NCI-H2107 (cell line): ENCODE measurements at regions not wholly inside any gene's neighbourhood (a gene's known extent, or its start where the extent isn't known, plus 50 kb on each side); places are given as distances from the start of the nearest gene placed in this dataset.

ENCODE experiments used
- DNase-seq: peaks from one replicate; lab custom pipeline; 2025; lab: John Stamatoyannopoulos, UW

- no peak for DNase-seq
Measured at GRCh38 chr2:4255491-4255890, 552.1 kb downstream of the DCDC2C start.

- DNase-seq: no peak
Measured at GRCh38 chr2:4256351-4256750, 553.0 kb downstream of the DCDC2C start.

GRCh38 chr2:4258563-4258962 lies 555.2 kb downstream of the DCDC2C start:
- DNase-seq: no peak

DNA sequence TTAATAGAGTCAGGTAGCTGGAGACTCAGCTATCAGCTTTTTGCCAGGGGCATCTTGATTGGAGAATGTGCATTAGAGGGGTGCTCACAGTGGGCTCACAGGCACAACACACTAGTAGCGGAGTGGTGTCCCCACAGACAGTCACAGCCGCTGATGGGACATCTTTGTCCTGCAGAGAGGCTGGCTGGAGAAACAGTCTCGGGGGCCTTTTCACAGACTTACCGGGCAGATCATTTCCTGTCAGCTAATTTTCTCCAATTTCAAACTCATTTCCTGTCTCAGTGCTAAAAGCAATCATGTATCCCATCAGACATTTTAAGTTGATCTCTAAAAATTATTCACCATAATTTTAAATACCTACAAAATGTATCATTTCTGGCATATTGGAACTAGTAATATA lies 562.6 kb downstream of the DCDC2C start:
- no peak for DNase-seq

- no peak for DNase-seq
Measured at GRCh38 chr2:4269885-4270284, 566.5 kb downstream of the DCDC2C start.

DNA sequence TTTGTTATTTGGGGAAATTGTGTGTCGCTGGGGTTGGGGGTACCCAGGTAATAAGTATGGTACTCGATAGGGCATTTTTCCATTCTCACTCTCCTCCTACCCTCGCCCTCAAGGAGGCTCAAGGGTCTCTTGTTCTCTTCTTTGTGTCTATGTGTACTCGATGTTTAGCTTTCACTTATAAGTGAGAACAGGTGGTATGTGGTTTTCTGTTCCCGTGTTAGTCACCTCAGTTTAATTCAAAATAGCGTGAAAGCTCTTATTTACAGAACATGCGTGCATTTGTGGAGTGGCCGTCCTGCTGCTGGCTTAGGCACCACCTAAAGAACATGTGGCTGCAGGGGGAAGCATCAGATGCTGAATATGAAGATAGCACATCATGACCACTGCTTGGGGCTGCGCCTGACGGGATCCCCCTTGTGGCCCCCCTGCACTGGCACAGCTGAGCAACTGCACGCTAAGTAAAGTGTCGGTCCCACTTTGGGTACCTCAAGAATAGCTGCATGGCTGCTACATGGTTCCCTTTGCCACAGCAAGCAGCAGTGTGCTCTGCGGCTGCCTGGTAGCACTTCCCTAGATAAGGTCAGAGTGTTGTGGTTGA lies 569.0 kb downstream of the DCDC2C start:
- DNase-seq: peak; percentile 63

GRCh38 chr2:4278392-4278791 lies 575.0 kb downstream of the DCDC2C start:
- DNase-seq: no peak

DNA sequence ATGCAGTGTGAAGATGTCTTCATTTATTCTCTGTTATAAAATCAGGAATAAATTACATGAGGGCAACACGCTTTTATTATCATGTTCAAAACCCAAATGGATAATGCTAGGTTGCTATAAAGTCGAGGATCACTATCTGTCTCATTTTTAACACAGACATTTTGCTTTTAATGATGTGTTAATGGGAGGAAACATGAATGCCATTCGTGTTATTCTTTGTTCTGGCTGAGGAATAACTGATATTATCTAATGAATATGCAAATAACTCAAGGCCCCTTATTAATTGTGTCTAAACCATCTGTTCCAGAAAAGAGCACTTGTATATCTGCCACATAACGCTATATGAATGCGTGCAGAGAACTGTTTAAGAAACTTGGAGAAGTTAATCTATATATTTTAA lies 576.1 kb downstream of the DCDC2C start:
- DNase-seq: no peak

DNA sequence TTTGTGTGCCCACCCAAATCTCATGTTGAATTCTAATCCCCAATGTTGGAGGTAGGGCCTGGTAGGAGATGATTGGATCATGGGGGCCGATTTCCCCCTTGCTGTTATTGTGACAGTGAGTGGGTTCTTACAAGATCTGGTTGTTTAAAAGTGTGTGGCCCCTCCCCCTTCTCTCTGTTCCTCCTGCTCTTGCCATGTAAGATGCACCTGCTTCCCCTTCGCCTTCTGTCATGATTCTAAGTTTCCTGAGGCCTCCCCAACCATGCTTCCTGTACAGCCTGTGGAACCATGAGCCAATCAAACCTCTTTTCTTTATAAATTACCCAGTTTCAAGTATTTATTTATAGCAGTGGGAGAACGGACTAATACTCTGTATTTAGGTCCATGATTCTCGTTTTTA lies 588.1 kb downstream of the DCDC2C start:
- DNase-seq: no peak

DNA sequence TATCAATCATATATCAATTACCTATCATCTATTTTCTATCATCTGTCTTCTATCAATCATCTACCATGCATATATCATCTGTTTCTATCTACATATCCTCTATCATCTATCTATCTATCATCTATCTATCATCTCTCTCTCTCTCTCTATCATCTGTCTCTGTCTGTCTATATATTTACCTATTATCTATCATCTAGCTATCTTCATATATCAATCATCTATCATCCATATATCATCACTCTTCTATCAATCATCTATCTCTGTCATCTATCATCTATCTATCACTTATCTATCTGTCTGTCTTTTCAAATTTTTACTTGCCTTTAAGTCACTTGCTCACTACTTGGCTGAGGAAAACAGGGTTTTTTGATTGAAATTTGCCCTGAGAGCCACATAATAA lies 592.3 kb downstream of the DCDC2C start:
- no peak for DNase-seq

DNA sequence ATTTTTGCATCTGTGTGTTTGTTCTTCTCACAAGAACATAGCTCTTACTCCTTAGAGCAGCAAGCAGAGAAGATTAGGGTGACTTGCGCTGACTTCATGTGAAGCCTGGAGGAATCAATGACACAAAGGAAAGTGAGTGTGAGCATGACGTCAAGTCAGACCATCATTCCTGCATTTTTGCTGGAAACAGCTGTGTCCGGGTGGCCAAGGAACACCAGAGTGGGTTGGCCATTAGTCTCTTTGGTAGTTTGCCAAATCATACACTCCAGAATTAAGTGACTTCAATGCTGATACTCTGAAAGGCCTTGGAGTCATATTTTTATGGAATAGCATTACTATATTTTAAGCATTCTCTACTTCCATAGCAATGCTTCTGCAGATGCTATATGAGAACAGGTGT lies 597.2 kb downstream of the DCDC2C start:
- no peak for DNase-seq

DNA sequence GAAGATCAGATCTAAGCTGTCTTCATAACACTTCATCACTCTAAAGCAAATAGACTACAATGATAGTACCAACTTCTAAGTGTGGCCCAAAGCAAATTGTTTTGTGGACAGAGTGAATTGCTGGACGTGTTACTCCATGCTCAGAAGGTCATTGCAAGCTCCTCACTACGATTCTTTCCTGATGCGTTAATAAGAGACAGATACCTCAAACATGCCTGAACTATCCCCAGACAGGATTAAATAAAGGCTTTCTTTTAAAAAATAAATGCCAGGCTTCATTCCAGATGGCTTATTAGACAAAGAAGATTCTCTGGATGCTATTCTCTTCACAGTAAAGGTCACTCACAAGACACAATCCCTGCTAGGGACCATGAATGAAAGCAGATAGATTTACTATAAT lies 621.2 kb downstream of the DCDC2C start:
- no peak for DNase-seq

DNA sequence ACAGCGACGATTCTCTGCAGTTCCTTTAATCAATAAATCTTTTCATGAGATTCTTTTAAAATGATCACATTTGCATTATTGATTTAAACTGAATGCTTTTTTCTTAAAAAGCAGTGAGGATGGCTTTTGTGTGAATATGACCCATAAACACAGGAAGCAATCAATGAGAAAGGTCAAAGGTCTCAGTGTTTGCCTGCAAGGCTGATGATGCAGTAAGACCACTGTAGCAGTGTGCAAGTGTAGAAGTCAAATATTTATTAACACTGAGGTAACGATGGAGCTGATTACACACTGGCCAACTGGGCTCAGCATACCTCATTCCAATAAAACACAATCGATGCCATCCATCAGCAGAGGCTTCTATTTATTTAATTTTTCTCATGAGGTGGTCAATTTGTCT lies 633.5 kb downstream of the DCDC2C start:
- no peak for DNase-seq

GRCh38 chr2:4338345-4338744 lies 635.0 kb downstream of the DCDC2C start:
- DNase-seq: no peak

DNA sequence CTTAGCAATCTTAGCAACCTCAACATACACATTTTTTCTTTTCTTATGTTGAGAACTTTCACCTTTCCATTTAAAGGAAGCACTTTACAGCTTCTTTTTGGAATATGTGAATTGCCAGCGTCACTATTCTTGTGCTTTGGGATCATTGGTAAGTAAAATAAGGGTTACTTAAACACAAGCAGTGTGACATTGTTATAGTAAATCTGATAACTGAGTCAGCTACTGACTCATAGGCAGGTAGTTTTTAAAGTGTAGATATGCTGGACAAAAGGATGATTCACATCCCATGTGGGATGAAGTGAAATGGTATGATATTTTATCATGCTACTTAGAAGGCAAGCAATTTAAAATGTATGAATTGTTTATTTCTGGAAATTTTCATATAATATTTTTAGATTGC lies 637.2 kb downstream of the DCDC2C start:
- no peak for DNase-seq

DNA sequence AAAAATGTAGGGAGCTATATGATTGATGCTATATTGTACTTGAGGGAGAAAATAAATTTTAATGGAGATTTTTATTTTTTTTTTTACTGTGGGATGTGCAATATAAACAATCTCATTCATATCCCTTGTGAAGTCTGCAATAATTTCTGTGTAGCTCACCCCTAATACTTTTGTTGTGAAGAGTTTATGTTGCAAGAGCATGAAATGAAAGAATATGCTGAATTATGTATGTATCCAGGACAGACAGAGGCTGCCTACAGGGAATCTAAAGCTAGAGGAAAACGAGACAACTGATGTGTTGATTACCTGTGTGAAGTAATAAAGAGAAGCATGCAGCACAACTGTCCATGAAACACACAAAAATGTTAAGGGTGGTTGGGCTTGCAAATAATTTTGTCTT lies 643.3 kb downstream of the DCDC2C start:
- DNase-seq: no peak

DNA sequence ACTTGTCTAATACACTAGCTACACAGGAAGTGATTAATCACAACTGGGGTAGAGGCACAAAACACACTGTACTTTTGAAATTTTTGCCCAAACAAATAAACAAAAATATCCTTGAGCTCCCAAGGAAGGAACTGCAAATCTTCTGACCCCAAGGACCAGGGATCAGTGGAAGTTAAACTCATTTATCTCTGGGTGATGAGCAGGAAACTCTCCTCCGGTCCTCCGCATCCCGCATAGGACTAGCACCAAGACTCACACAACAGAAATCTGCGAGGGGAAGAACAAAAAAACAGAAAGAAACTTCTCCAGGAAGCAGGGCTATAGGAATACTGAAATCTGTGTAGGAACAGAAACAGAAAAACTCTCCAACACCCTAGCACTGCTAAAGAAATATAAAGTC lies 650.3 kb downstream of the DCDC2C start:
- no peak for DNase-seq

GRCh38 chr2:4354164-4354563 lies 650.8 kb downstream of the DCDC2C start:
- DNase-seq: no peak

DNA sequence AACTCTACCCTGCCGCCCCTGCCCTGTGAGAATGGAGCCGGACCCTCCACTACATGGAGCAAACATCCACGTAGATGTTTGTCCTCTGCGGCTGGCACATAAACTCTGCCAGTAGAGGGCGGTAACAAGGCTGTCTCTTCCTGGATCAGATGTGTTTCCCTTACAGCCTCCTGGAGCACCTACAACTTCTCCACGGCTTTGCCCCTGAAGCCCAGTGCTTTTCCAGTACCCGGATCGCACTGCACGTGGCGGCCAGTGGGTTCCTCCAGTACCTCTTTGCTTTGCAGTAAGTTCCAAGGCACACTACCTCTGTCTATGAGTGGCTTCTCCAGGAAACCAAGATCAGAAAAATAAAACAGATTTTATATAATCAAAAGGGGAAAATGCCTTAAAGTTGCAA lies 651.3 kb downstream of the DCDC2C start:
- no peak for DNase-seq

GRCh38 chr2:4356109-4356508 lies 652.7 kb downstream of the DCDC2C start:
- no peak for DNase-seq

DNA sequence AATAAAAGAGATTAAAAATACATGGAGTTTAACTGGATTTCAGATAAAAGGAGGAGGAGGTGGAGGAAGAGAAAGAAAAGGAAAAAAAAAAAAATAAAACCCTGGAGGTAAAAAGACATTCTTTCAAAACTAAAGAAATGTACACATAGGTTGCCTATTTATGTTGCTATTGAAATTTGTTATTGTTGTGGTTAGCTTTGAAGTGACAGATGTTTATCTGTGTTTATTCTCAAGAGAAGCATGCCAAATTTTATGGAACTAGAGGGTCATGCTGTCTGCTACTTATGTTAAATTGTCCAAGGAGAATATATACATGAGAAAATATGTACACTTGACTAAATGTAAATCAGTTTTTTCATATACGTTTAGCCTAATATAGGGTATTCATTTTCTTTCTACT lies 653.2 kb downstream of the DCDC2C start:
- no peak for DNase-seq

GRCh38 chr2:4357121-4357520 lies 653.7 kb downstream of the DCDC2C start:
- DNase-seq: no peak

DNA sequence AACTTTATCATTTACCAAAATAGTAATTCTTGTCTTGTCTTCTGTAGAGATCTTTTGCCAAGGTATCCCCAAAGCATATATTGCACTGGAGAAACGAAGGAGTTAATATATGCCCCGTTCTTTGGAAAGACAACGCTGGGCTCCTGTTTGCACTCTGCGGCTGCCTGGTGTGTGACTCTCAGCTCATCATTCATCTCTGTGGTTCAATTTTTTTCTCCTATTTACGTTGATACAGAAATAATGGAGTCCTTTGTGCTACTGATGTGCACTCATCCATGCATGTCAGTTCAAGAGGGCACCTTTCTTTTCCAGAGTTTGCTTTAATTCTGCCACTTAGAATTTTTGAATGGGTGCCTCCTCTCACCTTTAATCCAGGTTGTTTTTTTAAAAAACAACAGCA lies 655.5 kb downstream of the DCDC2C start:
- peak; percentile 49 for DNase-seq

GRCh38 chr2:4368907-4369306 lies 665.5 kb downstream of the DCDC2C start:
- no peak for DNase-seq
